NCI-H748 (cell line): ENCODE measurements at regions not wholly inside any gene's neighbourhood (a gene's known extent, or its start where the extent isn't known, plus 50 kb on each side); places are given as distances from the start of the nearest gene placed in this dataset.

Experiments used
- DNase-seq: peaks from one replicate; lab custom pipeline; 2025; ENCODE audit not compliant: unreplicated experiment; lab: John Stamatoyannopoulos, UW

DNA sequence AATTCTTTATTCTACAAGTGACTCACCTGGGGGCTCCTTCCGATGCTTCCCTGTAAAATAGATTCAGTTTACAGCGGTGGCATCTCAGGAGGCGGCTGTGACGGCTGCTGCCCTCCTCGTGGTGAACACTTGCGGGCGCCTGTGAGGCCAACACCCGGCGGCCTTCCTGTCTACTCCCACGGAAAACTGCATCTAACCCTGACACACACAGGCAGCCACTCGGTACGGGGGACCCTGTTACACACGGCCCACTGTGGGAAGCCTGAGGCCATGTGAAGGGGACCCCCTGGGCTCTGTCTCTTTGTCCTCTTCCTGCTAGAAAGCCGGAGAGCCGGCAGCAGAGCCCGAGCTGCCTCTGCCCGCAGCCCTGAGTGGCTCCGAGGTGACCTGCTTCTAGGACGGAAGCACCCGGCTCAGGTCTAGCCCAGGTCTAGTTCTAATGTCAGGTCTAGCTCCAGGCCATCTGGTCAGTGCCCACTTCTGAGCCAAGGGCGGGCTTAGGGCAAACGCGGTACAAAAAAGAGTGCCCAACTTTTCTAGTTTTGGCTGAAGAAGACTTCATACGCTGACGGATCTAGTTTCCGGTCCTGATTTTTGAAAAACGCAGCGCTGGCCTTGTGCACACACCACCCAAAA is 159.4 kb downstream of the ENGASE start:
- no peak for DNase-seq

DNA sequence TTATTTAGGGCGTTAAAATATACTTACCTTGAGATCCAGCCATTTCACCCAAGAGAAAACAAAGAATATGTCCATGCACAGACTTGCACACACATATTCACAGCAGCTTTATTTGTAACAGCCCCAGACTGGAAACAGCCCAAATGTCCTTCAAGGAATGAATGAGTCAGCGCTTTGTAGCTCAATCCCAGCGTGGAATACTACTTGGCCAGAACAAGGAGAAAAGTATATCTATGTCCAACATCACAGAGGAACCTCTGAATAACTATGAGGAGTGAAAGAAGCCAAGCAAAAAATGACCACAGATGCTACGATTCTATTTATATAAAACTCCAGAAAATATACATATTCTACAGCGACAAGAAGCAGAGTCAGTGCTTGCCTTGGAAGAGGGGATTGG is 158.3 kb downstream of the ENGASE start:
- no peak for DNase-seq

DNA sequence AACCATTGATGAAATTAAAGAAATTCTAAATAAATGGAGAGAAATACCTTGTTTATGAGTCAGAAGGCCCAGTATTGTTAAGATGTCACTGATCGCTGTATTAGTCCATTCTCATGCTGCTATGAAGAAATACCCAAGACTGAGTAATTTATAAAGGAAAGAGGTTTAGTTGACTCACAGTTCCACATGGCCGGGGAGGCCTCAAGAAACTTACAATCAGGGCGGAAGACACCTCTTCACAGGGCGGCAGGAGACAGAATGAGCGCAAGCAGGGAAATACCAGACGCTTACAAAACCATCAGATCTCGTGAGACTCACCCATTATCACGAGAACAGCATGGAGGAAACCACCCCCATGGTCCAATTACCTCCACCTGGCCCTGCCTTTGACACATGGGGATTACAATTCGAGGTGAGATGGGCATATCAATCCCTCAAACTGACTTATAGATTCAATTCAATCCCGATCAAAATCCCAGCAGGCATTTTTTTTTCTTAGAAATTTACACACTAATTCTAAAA is 157.2 kb downstream of the ENGASE start:
- no peak for DNase-seq

DNA sequence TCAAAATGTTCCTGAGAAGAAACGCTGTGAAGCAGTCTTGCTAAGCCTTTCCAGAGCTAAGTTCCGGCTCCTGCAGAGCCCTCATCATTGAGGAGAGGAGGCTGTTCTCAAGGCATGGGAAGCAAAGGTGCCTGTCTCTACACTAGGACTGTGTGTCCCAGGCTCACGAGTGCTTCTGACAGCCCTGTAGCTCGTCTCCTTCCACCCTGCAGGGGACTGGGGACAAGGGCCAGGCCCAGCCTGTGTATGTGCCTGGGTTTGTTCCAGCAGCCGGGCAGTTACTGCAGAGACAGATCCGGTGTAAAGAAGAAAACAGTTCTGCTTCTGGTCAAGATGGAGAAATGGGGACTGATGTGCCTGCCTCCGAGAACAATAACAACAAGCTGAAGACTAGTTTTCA is 156.0 kb downstream of the ENGASE start:
- no peak for DNase-seq

DNA sequence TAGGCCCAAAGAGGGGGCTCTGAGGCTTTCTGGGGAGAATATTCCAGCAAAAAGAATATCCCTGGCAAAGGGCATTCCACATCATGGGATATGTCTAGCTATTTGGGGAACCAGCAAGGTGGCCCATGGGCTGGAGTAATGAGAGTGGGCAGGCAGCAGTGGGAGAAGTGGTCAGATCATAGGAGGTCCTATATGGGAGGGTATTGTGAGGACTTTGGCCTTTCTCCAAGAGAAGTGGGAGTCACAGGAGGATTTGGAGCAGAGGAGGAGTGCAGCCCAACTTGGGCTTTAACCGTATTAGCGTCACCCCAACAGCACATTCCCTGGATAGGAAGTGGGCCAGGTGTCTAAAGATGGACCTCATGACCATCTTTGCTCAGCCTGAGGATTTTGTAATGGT is 151.4 kb downstream of the ENGASE start:
- no peak for DNase-seq

DNA sequence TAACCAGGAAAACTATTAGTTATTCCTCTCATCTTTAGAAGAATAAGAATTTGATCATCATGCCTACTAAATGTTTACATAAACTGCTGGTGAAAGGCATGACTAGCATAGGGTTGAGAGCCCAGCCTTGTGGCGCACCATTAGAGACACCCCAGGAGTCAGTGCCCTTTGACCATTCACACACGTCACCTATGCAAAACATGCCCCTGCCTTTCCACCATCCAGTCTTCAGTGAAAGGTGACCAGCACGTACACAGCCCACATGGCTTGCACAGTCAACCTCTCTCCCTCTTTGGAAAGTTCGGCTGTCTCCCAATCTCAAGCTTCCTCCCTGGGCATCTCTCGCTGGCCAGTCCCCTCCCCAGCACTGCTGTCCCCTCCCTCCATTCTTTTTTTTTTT is 150.3 kb downstream of the ENGASE start:
- DNase-seq, result no peak

DNA sequence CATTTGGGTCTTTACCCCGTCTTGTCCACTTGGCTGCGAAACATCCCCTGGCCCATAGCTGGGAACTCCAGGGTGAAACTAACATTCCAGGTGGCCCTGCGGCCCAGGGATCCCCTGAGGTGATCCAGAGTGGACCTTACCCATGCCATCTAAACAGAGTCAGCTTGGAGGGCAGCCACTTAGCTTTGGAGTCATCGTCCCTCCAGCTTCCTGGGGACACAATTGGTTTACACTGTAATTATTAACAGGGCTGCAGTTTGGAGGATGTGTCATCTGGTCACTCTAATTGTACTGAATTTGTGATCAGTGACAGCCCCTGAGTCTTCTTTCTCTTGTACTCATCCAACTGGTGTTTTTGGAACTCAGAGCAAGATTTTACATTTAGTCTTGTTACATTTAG is 149.9 kb downstream of the ENGASE start:
- DNase-seq, result peak; percentile 27

DNA sequence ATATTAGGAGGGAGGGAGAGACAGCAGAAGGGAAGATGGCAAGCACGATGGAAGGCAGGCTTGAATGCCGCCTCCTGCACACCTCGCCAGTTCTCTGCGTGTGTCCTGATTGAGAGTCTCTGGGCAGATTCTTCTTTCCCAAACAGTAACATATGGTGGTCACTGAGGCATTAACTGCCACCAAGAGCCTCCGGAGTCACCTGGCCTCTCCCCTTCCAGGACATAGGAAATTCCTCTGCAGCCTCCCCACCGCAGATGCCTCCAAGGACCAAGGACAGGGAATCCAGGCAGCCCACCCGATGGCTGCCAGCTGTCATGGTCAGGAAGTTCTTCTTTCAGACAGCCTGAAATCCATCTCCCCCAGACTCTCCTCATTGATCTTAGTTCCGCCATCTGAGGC is 149.3 kb downstream of the ENGASE start:
- no peak for DNase-seq

DNA sequence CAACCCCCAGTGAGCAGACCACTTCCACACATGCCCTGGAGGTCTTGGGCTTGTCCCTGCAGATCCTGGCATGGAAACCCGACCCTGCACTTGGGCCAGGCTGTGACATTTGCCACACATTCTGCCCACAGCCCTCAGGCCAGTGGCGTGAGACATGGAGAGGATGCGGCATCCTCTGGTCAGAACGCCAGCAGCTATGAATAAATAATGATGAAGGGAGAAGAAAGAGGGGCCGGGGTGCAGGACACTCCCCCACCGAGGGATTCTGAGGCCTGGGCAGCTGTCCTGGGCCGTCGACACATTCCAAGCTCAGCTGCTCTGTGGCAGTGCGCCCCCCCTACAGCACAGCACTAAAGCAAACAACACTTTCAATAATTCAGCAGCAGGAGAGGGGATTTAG is 148.8 kb downstream of the ENGASE start:
- DNase-seq, result no peak

DNA sequence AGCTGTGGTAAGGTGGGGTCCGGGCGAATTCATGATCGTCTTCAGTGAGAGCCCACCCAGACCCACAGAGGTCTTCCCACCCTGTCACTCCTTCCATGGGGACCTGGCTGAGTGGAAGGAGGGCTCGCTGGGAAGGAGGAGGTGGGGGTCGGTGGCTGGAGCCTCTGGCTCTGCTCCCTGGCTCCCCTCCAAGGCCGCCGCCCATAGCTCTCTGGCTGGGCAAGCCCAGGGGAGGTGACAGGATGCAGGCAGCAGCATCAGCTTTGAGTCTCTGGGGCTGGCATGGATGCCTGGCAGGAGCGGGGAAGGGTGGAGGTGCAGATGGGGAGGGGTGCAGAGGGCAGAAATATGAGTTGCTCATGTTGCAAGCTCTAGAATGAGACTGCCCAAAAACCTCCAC is 147.0 kb downstream of the ENGASE start:
- no peak for DNase-seq

DNA sequence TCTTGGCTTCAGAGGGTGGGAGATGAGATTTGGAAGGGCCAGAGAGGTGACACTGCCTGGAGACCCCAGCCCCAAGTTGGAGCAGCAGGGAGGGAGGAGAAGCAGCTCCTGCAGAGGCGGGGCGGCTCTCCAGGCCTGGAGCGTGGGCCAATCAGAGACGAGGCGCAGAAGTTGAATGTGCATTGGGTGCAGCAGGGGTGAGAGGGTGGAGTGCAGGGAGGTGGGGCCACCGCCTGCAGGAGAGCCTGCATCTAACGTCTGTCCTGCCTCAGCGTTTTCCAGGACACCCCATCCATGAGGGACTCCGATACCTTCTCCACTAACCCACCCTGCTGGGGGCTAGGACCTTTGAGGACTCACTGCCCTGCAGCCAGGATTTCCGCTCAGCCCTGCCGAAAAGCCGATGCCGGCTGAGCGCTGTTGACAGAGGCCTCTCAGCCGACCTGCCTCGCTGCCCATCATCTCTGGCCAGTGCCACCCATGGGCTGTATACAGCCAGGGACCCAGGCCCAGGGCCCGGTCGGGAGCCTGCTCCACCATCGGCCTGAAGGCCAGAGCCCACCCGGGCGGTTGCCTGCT is 146.2 kb downstream of the ENGASE start:
- peak; percentile 7 for DNase-seq

DNA sequence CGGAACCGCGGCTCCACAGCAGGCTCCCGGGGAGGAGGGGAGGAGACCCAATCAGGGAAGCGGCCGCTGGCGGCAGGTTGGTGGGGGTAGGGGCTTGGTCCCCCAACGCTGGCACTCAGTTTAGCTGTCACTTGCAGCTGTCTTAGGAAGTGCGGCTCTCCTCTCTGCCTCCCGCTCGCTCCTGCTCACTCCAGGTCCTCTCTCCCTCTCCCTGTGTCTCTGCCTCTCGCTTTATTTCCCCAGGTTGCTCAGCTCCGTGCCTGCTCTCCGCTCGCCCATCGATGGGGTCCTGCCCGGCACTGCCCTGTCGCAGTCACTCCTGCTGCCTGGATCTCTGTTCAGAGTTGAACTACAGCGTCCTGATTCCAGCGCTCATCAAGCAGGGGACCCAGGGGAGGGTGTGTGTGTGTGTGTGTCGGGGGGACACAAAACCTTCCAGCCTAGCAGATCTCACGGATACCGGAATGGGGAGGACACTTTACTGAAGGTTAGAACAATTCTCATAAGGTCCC is 145.6 kb downstream of the ENGASE start:
- peak; percentile 12 for DNase-seq

DNA sequence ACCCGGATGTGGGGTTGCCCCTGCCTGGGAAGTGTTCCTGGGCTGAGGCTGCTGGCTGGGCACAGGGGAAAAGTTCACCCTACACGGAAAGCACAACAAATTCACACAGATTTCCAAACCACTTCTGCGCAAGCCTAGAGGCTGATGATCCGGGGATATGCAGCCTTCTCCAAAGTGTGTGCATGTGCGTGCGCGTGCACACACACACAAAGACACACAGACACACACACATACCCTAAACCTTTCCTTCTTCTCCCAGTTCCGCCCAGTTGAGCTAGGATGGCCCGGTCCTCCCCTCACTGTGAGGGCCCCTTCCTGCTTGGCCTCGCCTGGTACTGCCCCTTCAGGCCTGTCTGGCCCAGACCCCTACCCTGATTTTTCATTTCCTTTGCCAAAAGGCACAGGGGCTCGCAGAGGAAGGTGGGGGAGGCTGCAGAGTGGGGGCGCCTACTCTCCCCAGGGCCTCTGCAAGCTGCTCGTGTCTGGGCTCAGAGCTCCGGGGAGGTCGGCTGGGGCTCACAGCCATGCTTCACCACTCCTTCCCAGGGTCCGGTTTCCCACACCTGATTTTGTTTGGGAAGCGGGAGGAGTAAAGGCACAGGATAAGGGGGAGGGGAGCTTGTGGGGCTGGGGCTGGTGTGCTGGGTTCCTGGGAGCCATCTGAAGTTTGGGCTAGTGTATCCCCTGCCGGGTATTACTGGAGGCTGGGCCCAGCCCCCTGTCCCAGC is 144.7 kb downstream of the ENGASE start:
- no peak for DNase-seq

DNA sequence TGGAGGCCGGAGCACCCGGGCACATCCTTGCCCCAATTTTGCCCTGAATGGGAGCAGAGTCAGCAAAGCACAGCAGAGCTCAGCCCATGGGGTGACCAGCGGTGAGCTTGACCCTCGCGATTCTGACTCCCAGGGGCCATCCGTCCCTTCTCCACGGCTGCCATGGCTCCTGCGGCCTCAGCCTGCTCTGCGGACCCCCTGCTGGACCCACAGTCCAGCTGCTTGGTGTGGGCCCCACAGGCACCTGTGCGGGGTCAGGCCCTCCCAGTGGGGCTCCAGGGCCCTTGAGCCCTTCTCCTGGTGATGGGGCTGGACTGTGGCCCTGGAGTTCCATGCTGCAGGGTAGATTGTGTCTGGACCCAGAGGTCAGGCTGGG is 144.2 kb downstream of the ENGASE start:
- no peak for DNase-seq

DNA sequence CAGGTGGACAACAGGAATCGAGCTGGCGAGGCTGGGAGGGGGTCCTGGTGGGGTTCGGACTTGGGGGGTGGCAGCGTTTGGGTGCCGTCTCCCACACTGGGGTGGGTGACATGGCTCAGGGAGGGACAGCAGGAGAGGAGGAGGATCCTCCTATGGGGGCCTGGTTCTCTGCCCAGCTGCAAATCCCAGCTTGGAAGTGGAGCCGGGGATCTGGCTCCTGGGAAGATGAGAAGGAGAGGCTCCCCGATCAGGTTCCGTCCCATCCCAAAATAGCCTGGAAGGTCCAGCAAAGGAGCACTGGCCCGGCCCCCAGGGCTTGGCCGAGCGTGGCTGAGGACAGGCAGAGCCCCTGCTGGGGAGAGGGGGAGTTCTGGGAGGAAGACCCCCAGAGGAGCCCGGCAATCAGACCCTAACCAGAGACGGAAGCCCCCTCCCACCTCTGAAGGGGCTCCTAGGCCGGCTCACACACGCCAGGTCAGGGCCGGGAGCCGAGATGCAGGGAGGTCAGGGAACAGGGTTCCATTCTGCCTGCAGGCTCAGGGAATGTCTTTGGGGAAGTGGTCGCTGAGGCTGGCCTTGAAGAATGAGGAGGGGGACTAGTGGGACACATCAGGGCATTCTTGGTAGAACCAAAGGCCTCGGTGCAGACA is 143.7 kb downstream of the ENGASE start:
- DNase-seq, result no peak

DNA sequence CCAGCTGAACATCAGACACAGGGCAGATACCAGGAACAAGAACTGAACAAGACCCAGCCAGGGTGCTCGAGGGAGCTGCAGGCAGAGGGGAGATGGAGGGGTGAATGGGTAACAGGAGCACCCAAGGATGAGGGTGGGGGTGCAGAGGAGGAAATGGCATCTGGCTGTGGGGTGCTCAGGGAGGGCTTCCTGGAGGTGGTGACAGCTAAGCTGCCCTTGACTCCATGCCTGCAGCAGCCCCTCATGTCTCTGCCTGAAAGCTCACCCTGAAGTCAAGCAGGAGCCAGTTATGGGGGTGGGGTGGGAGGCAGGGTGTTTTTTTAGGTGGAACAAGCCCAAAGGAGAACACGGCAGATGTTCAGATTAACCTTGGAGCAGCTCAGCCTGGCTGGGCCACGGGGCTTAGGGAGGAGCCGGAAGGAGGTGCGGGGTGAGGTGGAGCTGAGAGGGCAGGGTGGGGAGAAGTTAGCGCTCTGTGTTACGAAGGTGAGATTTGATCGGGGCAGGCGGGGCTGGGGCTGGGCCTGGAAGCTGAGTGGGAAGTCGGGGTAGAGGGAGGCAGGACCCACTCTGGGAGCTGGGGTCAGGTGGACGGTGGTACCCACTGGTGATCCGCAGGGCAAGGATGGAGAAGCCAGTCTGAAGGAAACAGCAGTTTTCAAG is 143.0 kb downstream of the ENGASE start:
- no peak for DNase-seq

DNA sequence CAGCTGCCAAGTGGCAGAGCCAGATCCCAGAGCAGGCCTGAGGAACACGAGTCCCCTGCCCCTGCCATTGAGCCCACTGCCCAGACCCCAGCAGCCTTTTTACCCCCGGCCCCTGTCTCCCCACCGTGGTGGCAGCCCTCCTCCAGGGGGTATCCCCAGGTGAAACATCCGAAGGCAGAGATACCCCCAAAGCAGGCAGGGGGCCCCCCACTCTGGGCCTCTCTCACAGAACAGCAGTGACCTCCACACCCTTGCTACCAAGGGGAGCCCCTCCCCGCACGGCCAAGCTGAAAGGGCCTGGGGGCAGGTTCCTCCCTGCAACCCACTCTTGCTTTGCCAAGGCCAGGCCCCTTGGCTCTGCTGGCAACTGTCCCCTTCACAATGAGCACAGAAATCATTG is 142.2 kb downstream of the ENGASE start:
- no peak for DNase-seq

DNA sequence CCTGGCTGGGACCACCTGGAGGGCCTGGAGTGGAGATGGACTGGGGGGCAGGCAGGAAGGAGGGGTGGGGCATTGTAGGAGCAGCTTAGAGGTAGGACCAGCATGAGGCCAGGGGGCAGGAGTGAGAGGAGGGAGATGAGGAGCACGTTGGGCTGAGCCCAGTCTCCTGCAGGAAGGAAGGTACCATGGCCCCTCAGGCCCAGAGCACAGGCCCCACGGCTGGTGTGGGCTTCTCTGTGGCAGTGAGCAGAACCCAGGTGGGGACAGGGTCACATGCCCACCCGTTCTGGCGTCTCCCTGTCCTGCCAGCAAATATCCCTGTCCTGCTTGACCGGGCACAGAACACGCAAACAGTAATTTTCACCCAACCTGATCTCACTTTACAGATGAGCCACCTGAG is 141.8 kb downstream of the ENGASE start:
- DNase-seq, result no peak

DNA sequence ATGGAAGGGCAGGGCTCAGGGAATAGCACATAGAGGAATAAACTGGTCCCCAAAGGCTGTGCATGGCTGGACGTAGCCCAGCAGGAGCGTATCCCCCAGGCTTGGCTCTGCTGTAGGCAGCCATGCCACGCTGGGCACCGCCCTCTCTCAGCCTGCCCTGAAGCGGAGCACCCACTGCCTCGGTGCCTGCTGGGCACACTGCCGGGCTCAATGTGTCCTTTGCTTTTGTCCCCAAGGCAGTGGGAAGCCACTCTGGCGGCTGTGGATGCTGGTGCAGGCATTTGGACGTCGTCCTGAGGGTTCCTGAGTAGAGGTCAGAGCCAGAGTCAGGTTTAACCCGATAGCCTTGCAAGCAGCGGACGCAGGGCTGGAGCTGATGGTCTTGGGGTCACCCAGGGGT is 141.0 kb downstream of the ENGASE start:
- no peak for DNase-seq

DNA sequence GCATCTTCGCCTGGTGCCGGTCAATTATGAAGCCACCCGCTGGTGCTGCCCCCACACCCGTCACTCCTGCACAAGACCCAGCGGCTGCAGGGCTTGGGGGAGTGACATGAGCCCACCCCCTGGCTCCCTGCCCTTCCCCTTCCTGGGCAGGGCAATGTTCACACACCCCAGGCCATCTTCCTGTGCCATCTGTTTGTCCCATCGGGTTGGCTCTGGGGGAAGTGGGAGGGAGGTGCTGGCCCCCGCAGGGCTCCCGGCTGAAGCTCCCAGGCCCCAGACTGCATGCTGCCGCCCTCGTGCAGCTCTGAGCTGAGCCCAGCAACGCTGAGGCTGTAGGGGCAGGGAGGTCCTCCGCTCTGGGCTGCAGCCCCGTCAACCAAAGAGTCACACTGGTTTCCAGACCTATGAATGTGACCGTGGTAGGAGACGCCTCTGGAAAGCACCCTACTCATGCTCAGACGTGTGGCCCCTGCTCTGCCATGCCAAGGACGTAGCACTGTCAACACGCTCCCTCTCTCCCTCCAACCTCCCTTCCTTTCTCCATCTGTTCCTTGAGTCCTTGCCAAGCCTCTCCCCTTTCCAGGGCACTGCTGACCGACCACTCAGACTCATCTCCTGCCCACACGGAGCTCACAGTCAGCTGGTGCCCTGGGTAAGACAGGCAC is 140.4 kb downstream of the ENGASE start:
- peak; percentile 62 for DNase-seq

DNA sequence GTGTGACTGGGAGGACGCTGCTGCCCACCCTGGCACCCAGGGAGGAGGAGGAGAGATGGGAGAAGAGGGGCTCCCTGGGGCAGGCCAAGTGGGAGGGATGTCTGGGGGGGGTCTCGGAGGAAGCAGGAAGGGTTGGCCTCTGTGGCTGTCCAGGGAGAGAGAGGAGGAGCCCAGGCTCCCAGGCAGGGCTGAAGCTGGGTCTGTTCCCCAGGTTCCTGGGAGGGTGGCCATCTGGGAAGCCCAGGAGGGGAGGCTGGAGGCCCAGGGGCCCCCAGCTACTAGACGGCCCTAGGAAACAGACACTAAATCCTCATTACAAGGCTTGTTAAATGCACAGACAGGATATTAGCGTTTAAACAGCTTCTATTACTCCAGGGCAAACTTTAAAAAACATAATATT is 139.8 kb downstream of the ENGASE start:
- DNase-seq, result no peak
